Hepatocyte (in vitro differentiated cells): ENCODE measurements at regions not wholly inside any gene's neighbourhood (a gene's known extent, or its start where the extent isn't known, plus 50 kb on each side); places are given as distances from the start of the nearest gene placed in this dataset.

Source experiments
- CTCF ChIP-seq: fragments of 200-600 bp; sonication (generic); IDR thresholded peaks from 2 replicates; pipeline ENCODE4 v1.5.1; 2016; ENCODE audit warnings: antibody characterized with exemption, mild to moderate bottlenecking; ENCODE audit not compliant: poor library complexity
- EZH2 ChIP-seq: fragments of 200-600 bp; sonication (generic); IDR thresholded peaks from 2 replicates; pipeline ENCODE4 v1.6.1; 2016; ENCODE audit warnings: antibody characterized with exemption, mild to moderate bottlenecking, borderline replicate concordance

- TF ChIP-seq CTCF, result no peak
- TF ChIP-seq EZH2, result no peak
These were observed 434.2 kb upstream of the SUCLG2 start for GRCh38 chr3:68088636-68089035.
